NCI-H2196 treated with DMSO at 0.1 percent for 48 hours (cell line): ENCODE measurements at regions not wholly inside any gene's neighbourhood (a gene's known extent, or its start where the extent isn't known, plus 50 kb on each side); places are given as distances from the start of the nearest gene placed in this dataset.
"Not testable (repeated sequence)": the region's sequence is repeated elsewhere in the genome, so short reads cannot be mapped to it uniquely, and the experiment has no call there.

Source experiments
- DNase-seq: peaks from one replicate; lab custom pipeline; 2025; ENCODE audit not compliant: unreplicated experiment; lab: John Stamatoyannopoulos, UW

GRCh38 chr14:105730731-105731130 is 204.3 kb downstream of the TMEM121 start:
- DNase-seq = not testable (repeated sequence)

- DNase-seq = not testable (repeated sequence)
Measured at GRCh38 chr14:105731221-105731985, 205.0 kb downstream of the TMEM121 start.

GRCh38 chr14:105733081-105734065 is 207.0 kb downstream of the TMEM121 start:
- no peak for DNase-seq

GRCh38 chr14:105734241-105734640 is 207.9 kb downstream of the TMEM121 start:
- not testable (repeated sequence) for DNase-seq

- not testable (repeated sequence) for DNase-seq
Measured at GRCh38 chr14:105736331-105736730, 209.9 kb downstream of the TMEM121 start.

GRCh38 chr14:105737504-105738246 is 211.3 kb downstream of the TMEM121 start:
- no peak for DNase-seq

- DNase-seq = no peak
Measured at GRCh38 chr14:105738638-105739037, 212.3 kb downstream of the TMEM121 start.

- no peak for DNase-seq
Measured at GRCh38 chr14:105739331-105740102, 213.1 kb downstream of the TMEM121 start.

GRCh38 chr14:105740272-105740671 is 213.9 kb downstream of the TMEM121 start:
- DNase-seq = not testable (repeated sequence)

- not testable (repeated sequence) for DNase-seq
Measured at GRCh38 chr14:105740961-105741360, 214.6 kb downstream of the TMEM121 start.

GRCh38 chr14:105741707-105742530 is 215.5 kb downstream of the TMEM121 start:
- not testable (repeated sequence) for DNase-seq

GRCh38 chr14:105742531-105742848 is 216.1 kb downstream of the TMEM121 start:
- no peak for DNase-seq

- not testable (repeated sequence) for DNase-seq
Measured at GRCh38 chr14:105742904-105743701, 216.7 kb downstream of the TMEM121 start.

- not testable (repeated sequence) for DNase-seq
Measured at GRCh38 chr14:105744213-105744787, 217.9 kb downstream of the TMEM121 start.

- DNase-seq = no peak
Measured at GRCh38 chr14:105745433-105746123, 219.2 kb downstream of the TMEM121 start.

- DNase-seq = no peak
Measured at GRCh38 chr14:105746124-105746514, 219.7 kb downstream of the TMEM121 start.

- DNase-seq = not testable (repeated sequence)
Measured at GRCh38 chr14:105746800-105747502, 220.6 kb downstream of the TMEM121 start.
